IPS-15b (cell line): ENCODE measurements at regions not wholly inside any gene's neighbourhood (a gene's known extent, or its start where the extent isn't known, plus 50 kb on each side); places are given as distances from the start of the nearest gene placed in this dataset.
"Not testable (repeated sequence)": the region's sequence is repeated elsewhere in the genome, so short reads cannot be mapped to it uniquely, and the experiment has no call there.

ENCODE experiments used
- H3K27me3 ChIP-seq: one replicate; pipeline ENCODE4 v1.6.1; 2013; ENCODE audit warnings: low read length; ENCODE audit not compliant: control insufficient read depth, insufficient read depth
- H3K36me3 ChIP-seq: one replicate; pipeline ENCODE4 v1.6.1; 2013; ENCODE audit warnings: low read length; ENCODE audit not compliant: control insufficient read depth, insufficient read depth
- H3K4me1 ChIP-seq: one replicate; pipeline ENCODE4 v1.6.1; 2013; ENCODE audit warnings: mild to moderate bottlenecking, low read length; ENCODE audit not compliant: control insufficient read depth, insufficient read depth
- H3K4me3 ChIP-seq: one replicate; pipeline ENCODE4 v1.5.1; 2013; ENCODE audit warnings: low read depth, low read length
- H3K9ac ChIP-seq: one replicate; pipeline ENCODE4 v1.6.1; 2013; ENCODE audit warnings: low read depth, mild to moderate bottlenecking, low read length
- H3K9me3 ChIP-seq: one replicate; pipeline ENCODE4 v1.6.1; 2013; ENCODE audit warnings: mild to moderate bottlenecking, low read length; ENCODE audit not compliant: control insufficient read depth, insufficient read depth

- Histone ChIP-seq H3K9me3 (no peaks in the 10 kb centered on the region), H3K4me3 (no peak overlapping the region), H3K27me3 (no peaks in the 10 kb centered on the region), H3K4me1 (no peaks in the 10 kb centered on the region), H3K36me3 (no peaks in the 10 kb centered on the region), H3K9ac (no peak overlapping the region)
Measured at GRCh38 chrX:1815456-1816175, 200.8 kb downstream of the ASMT start.

GRCh38 chrX:1816387-1816982 is 201.6 kb downstream of the ASMT start:
- H3K9ac ChIP-seq, H3K36me3 ChIP-seq, H3K27me3 ChIP-seq, H3K4me3 ChIP-seq, H3K4me1 ChIP-seq, H3K9me3 ChIP-seq: not testable (repeated sequence)

- no peaks in the 10 kb centered on the region for H3K36me3 ChIP-seq
- no peak overlapping the region for H3K9ac ChIP-seq
- H3K27me3 ChIP-seq, result no peaks in the 10 kb centered on the region
- no peaks in the 10 kb centered on the region for H3K9me3 ChIP-seq
- no peak overlapping the region for H3K4me3 ChIP-seq
- no peaks in the 10 kb centered on the region for H3K4me1 ChIP-seq
Measured at GRCh38 chrX:1821846-1822245, 207.0 kb downstream of the ASMT start.

DNA sequence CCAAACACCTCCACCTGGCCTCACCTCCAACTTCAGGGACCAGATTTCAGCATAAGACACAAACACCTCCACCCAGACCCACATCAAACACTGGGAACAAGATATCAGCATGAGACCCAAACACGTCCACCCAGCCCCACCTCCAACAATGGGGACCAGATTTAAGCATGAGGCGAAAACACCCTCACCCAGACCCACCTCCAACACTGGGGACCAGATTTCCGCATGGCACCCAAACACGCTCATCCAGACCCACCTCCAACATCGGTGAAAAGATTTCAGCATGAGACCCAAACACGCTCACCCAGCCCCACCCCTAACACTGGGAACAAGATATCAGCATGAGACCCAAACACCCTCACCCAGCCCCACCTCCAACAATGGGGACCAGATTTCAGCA is 210.0 kb downstream of the ASMT start:
- no peaks in the 10 kb centered on the region for H3K36me3 ChIP-seq

GRCh38 chrX:1833656-1834360 is 218.9 kb downstream of the ASMT start:
- H3K27me3 ChIP-seq, result no peaks in the 10 kb centered on the region
- H3K4me3 ChIP-seq, result no peak overlapping the region
- H3K9ac ChIP-seq, result no peak overlapping the region
- no peaks in the 10 kb centered on the region for H3K36me3 ChIP-seq
- no peaks in the 10 kb centered on the region for H3K9me3 ChIP-seq
- H3K4me1 ChIP-seq, result no peaks in the 10 kb centered on the region

More for the DNA sequence above, 210.0 kb downstream of the ASMT start:
- H3K9ac ChIP-seq, result no peak overlapping the region
- H3K9me3 ChIP-seq, result no peaks in the 10 kb centered on the region
- no peaks in the 10 kb centered on the region for H3K27me3 ChIP-seq
- no peaks in the 10 kb centered on the region for H3K4me1 ChIP-seq
- H3K4me3 ChIP-seq, result no peak overlapping the region

DNA sequence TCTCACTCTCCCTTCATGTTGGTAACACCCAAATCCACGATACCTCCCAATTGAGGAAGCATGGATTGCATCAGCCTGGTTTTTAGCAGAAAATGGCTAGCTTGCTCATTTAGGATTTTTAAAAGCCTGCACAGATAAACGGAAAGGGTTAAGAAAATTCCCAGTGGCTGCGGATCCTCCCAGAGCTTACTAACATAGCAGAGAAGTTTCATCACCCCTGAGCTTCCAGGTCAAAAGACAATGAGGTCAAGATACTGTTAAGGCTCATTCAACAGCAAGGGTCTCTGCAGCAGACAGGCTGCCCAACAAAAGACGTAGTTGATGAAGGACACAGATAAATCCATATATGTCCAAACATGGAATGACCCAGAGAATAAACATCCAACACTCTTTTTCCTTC is 220.2 kb downstream of the ASMT start:
- no peaks in the 10 kb centered on the region for H3K27me3 ChIP-seq

GRCh38 chrX:1836683-1837082 is 221.8 kb downstream of the ASMT start:
- Histone ChIP-seq H3K9me3 (no peaks in the 10 kb centered on the region), H3K4me1 (no peaks in the 10 kb centered on the region)

More for the DNA sequence above, 220.2 kb downstream of the ASMT start:
- H3K9me3 ChIP-seq, result no peaks in the 10 kb centered on the region
- no peaks in the 10 kb centered on the region for H3K4me1 ChIP-seq
- no peaks in the 10 kb centered on the region for H3K36me3 ChIP-seq
- no peak overlapping the region for H3K9ac ChIP-seq
- no peak overlapping the region for H3K4me3 ChIP-seq

DNA sequence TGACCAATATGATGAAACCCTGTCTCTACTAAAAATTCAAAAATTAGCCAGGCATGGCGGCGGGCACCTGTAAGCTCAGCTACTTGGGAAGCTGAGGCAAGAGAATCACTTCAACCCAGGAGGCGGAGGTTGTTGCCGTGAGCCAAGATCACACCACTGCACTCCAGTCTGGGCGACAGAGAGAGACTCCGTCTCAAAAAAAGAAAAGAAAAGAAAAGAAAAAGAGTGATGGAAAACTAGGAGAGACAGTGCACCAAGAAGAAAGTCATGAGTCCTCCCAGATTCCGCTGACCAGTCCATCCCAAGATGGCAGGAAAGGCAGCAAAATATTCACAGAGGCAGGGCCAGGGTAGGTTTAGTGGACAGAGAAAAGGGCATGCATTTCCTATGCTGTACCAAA is 226.9 kb downstream of the ASMT start:
- H3K4me1 ChIP-seq, result no peaks in the 10 kb centered on the region

More at GRCh38 chrX:1836683-1837082, 221.8 kb downstream of the ASMT start:
- H3K36me3 ChIP-seq, result no peaks in the 10 kb centered on the region
- H3K4me3 ChIP-seq, result no peak overlapping the region
- no peaks in the 10 kb centered on the region for H3K27me3 ChIP-seq
- H3K9ac ChIP-seq, result no peak overlapping the region

GRCh38 chrX:1847000-1847399 is 232.1 kb downstream of the ASMT start:
- H3K36me3 ChIP-seq, H3K27me3 ChIP-seq, H3K9me3 ChIP-seq, H3K9ac ChIP-seq, H3K4me3 ChIP-seq, H3K4me1 ChIP-seq: not testable (repeated sequence)

More for the DNA sequence above, 226.9 kb downstream of the ASMT start:
- Histone ChIP-seq H3K9me3 (no peaks in the 10 kb centered on the region), H3K4me3 (no peak overlapping the region), H3K9ac (no peak overlapping the region), H3K27me3 (no peaks in the 10 kb centered on the region), H3K36me3 (no peaks in the 10 kb centered on the region)

- H3K36me3 ChIP-seq, H3K9me3 ChIP-seq, H3K9ac ChIP-seq, H3K4me3 ChIP-seq, H3K4me1 ChIP-seq, H3K27me3 ChIP-seq: not testable (repeated sequence)
Measured at GRCh38 chrX:1847790-1848189, 232.9 kb downstream of the ASMT start.

DNA sequence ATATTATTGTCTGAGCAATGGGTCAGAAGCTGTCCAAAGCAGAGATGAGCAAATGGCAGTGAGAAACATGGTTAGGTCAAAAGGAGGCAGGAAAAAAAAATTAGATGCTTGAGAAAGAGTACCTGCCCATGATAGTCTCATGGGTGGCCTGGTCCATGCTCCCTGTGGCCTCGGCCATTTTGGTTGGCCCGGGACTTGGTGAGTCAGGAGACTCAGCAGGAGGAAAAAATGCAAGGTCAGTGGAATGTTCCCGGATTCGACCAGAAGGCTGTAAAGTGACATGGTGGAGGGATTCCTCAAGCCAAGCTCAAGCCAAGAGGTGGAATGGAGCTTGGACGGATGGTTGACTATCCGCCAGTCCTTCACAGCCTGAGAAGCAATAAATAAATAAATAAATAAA is 236.7 kb downstream of the ASMT start:
- H3K9me3 ChIP-seq, result no peaks in the 10 kb centered on the region
- H3K4me1 ChIP-seq, result no peaks in the 10 kb centered on the region
- H3K27me3 ChIP-seq, result no peaks in the 10 kb centered on the region
- no peak overlapping the region for H3K9ac ChIP-seq
- no peak overlapping the region for H3K4me3 ChIP-seq
- no peaks in the 10 kb centered on the region for H3K36me3 ChIP-seq

DNA sequence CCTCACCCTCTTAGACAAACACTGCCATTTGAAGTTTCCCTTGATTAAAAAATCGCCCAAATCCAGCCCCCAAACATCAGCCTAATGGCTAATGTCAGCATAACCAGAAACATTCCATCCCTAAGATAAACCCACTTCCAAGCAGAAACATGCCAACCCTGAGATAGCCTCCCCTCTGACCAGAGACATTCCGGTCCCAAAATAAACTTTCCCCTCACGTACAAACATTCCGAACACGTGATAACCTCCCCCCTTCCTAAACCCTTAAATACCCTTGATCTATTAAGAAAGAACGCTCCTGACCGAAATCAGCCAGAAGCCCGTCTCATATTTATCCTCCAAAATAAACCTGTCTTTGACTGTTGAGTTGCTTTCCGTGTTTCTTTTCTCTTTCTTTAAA is 237.2 kb downstream of the ASMT start:
- no peaks in the 10 kb centered on the region for H3K4me1 ChIP-seq
- no peaks in the 10 kb centered on the region for H3K9me3 ChIP-seq

More for the DNA sequence above, 237.2 kb downstream of the ASMT start:
- no peaks in the 10 kb centered on the region for H3K36me3 ChIP-seq
- H3K4me3 ChIP-seq, result no peak overlapping the region
- no peak overlapping the region for H3K9ac ChIP-seq
- no peaks in the 10 kb centered on the region for H3K27me3 ChIP-seq
